ENCODE measurements at regions not wholly inside any gene's neighbourhood (a gene's known extent, or its start where the extent isn't known, plus 50 kb on each side); places are given as distances from the start of the nearest gene placed in this dataset.

DNA sequence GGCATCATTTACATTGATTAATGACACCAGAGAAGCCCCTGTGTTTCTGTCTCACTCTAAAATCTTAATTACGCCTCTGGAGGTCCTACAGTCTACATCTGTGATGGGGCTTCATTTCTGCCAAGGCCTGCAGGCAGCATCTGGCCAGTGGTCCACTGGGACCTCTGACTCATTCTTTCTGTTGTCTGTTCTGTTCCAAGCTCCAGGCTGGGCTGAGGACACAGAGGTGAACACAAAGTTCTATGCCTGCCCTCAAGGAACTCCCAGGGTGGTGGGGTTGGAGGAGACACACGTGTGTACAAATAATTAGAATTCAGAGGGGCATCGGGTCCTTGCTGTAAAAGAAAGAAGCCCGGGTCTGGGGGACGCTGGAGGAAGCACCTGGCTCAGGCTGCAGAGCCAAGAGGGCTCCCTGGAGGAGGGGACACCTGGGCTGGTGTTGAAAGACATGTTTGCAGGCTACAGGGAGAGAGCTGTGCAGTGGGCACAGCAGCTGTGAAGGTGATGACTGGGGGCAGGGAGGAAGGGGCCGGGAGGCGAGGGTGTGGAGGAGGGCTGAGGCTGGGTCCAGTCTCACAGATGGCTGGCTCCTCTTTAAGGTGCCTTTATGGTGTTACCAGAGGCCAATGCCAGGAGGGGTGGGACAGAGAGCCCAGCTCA, 103.3 kb upstream of the PRR23E start (continued):
- TF ChIP-seq, protein P1, sequence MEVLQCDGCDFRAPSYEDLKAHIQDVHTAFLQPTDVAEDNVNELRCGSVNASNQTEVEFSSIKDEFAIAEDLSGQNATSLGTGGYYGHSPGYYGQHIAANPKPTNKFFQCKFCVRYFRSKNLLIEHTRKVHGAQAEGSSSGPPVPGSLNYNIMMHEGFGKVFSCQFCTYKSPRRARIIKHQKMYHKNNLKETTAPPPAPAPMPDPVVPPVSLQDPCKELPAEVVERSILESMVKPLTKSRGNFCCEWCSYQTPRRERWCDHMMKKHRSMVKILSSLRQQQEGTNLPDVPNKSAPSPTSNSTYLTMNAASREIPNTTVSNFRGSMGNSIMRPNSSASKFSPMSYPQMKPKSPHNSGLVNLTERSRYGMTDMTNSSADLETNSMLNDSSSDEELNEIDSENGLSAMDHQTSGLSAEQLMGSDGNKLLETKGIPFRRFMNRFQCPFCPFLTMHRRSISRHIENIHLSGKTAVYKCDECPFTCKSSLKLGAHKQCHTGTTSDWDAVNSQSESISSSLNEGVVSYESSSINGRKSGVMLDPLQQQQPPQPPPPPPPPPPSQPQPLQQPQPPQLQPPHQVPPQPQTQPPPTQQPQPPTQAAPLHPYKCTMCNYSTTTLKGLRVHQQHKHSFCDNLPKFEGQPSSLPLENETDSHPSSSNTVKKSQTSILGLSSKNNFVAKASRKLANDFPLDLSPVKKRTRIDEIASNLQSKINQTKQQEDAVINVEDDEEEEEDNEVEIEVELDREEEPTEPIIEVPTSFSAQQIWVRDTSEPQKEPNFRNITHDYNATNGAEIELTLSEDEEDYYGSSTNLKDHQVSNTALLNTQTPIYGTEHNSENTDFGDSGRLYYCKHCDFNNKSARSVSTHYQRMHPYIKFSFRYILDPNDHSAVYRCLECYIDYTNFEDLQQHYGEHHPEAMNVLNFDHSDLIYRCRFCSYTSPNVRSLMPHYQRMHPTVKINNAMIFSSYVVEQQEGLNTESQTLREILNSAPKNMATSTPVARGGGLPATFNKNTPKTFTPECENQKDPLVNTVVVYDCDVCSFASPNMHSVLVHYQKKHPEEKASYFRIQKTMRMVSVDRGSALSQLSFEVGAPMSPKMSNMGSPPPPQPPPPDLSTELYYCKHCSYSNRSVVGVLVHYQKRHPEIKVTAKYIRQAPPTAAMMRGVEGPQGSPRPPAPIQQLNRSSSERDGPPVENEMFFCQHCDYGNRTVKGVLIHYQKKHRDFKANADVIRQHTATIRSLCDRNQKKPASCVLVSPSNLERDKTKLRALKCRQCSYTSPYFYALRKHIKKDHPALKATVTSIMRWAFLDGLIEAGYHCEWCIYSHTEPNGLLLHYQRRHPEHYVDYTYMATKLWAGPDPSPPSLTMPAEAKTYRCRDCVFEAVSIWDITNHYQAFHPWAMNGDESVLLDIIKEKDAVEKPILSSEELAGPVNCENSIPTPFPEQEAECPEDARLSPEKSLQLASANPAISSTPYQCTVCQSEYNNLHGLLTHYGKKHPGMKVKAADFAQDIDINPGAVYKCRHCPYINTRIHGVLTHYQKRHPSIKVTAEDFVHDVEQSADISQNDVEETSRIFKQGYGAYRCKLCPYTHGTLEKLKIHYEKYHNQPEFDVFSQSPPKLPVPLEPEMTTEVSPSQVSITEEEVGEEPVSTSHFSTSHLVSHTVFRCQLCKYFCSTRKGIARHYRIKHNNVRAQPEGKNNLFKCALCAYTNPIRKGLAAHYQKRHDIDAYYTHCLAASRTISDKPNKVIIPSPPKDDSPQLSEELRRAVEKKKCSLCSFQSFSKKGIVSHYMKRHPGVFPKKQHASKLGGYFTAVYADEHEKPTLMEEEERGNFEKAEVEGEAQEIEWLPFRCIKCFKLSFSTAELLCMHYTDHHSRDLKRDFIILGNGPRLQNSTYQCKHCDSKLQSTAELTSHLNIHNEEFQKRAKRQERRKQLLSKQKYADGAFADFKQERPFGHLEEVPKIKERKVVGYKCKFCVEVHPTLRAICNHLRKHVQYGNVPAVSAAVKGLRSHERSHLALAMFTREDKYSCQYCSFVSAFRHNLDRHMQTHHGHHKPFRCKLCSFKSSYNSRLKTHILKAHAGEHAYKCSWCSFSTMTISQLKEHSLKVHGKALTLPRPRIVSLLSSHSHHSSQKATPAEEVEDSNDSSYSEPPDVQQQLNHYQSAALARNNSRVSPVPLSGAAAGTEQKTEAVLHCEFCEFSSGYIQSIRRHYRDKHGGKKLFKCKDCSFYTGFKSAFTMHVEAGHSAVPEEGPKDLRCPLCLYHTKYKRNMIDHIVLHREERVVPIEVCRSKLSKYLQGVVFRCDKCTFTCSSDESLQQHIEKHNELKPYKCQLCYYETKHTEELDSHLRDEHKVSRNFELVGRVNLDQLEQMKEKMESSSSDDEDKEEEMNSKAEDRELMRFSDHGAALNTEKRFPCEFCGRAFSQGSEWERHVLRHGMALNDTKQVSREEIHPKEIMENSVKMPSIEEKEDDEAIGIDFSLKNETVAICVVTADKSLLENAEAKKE (CRISPR knock-in tag; IDR thresholded peaks at IDR 0.05) = no peak
- no peak for TF ChIP-seq POLR2AphosphoS5 (IDR thresholded peaks at IDR 0.05; ENCODE audit: low read depth)

GRCh38 chr3:127090218-127091160, 102.4 kb upstream of the PRR23E start:
- DNase-seq (ENCODE audit: low spot score) (no peak), ATAC-seq (no peak)
- no peaks in the 10 kb centered on the region for H4K20me1 ChIP-seq (replicated peaks; ENCODE audit: insufficient read depth)
- TF ChIP-seq JUNB (IDR thresholded peaks at IDR 0.05; ENCODE audit: unreplicated experiment) = no peak
- no peak for TF ChIP-seq ZNF114 (CRISPR knock-in tag; IDR thresholded peaks at IDR 0.05)
- TF ChIP-seq STAT1 (IDR thresholded peaks at IDR 0.05; ENCODE audit: unreplicated experiment) = no peak
- TF ChIP-seq, protein P2, sequence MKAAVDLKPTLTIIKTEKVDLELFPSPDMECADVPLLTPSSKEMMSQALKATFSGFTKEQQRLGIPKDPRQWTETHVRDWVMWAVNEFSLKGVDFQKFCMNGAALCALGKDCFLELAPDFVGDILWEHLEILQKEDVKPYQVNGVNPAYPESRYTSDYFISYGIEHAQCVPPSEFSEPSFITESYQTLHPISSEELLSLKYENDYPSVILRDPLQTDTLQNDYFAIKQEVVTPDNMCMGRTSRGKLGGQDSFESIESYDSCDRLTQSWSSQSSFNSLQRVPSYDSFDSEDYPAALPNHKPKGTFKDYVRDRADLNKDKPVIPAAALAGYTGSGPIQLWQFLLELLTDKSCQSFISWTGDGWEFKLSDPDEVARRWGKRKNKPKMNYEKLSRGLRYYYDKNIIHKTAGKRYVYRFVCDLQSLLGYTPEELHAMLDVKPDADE (IDR thresholded peaks at IDR 0.05) = no peak
- no peak for TF ChIP-seq CREB1 (CRISPR knock-in tag; IDR thresholded peaks at IDR 0.05; ENCODE audit: low read depth)
- no peak for TF ChIP-seq EZH2phosphoT487 (IDR thresholded peaks at IDR 0.05; ENCODE audit: unreplicated experiment)
- no peaks in the 10 kb centered on the region for H3K9me3 Mint-ChIP-seq
- no peaks in the 10 kb centered on the region for H3K36me3 ChIP-seq (ENCODE audit: insufficient read depth)
- H3K9me2 ChIP-seq (ENCODE audit: insufficient read depth) = no peaks in the 10 kb centered on the region
- H3K4me1 Mint-ChIP-seq = no peaks in the 10 kb centered on the region
- no peak overlapping the region for H3K4me2 ChIP-seq
- H3K27me3 Mint-ChIP-seq (ENCODE audit: insufficient read depth, low read depth, poor library complexity) = peaks cover 9% of the 10 kb centered on the region
- no peak overlapping the region for H2AFZ ChIP-seq
- H3K4me3 ChIP-seq = no peak overlapping the region
- H3K79me2 ChIP-seq (replicated peaks; ENCODE audit: insufficient read depth) = no peaks in the 10 kb centered on the region
- no peaks in the 10 kb centered on the region for H3K27me3 ChIP-seq (ENCODE audit: insufficient read depth)
- no peaks in the 10 kb centered on the region for H3K4me1 ChIP-seq (ENCODE audit: insufficient read depth)
- no peak overlapping the region for H3K27ac Mint-ChIP-seq
- H3K27ac ChIP-seq (ENCODE audit: low read depth) = no peak overlapping the region
- no peaks in the 10 kb centered on the region for H3K36me3 Mint-ChIP-seq (ENCODE audit: low read depth)
- H3F3A ChIP-seq (replicated peaks; ENCODE audit: low read depth) = no peaks in the 10 kb centered on the region
- H3K4me3 Mint-ChIP-seq = no peak overlapping the region

All from GM23338 (cell line).